ENCODE measurements at regions not wholly inside any gene's neighbourhood (a gene's known extent, or its start where the extent isn't known, plus 50 kb on each side); places are given as distances from the start of the nearest gene placed in this dataset.

DNA sequence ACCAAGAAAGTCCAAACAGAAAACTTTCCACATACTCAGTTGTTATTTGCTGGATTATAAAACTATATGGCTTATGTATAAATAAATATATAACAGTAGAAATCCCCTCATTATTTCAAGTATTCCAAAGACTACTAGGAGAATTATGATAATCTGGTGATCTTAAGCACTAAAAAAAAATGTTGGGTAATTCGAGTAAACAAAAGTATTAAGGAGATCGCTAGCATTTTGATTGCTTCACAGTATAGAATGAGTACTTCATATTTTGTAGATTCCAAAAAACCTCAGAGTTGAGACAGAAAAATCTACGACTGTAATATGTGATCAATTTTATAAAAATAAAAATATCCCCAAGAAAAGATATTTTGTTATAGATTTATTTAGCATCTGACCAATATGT, 236.4 kb upstream of the TENT5A start:
- no peak overlapping the region for H4K91ac ChIP-seq (ENCODE audit: insufficient read length, low read depth, low read length)
- WGBS (ENCODE audit: extremely low coverage, insufficient read length, low lambda C conversion rate) = no CpG with 5 or more reads among the region's 3 CpGs
- Mint-ChIP-seq H3K4me3 (no peak overlapping the region), H3K27ac (no peak overlapping the region), H3K9me3 (peaks cover 3 to 8% of the 10 kb centered on the region in 2 experiments; a peak in 4 of 5 replicates), H3K27me3 (ENCODE audit: low read depth) (no peaks in the 10 kb centered on the region), H3K4me1 (peaks cover 18 to 20% of the 10 kb centered on the region in 2 experiments), H3K36me3 (ENCODE audit: insufficient read depth in 1 of 3, low read depth in 3 of 3) (peaks cover 3 to 11% (median 6%) of the 10 kb centered on the region in 3 experiments; a peak in 2 of 7 replicates)
- H4K8ac ChIP-seq (replicated peaks; ENCODE audit: insufficient read length, low read depth, low read length) = no peak overlapping the region
- no peaks in the 10 kb centered on the region for H3K4me1 ChIP-seq (ENCODE audit: insufficient read depth, low read length)
- H3K4me2 ChIP-seq (ENCODE audit: insufficient read depth, insufficient read length, low read length) = no peak overlapping the region
- TF ChIP-seq, protein P1, sequence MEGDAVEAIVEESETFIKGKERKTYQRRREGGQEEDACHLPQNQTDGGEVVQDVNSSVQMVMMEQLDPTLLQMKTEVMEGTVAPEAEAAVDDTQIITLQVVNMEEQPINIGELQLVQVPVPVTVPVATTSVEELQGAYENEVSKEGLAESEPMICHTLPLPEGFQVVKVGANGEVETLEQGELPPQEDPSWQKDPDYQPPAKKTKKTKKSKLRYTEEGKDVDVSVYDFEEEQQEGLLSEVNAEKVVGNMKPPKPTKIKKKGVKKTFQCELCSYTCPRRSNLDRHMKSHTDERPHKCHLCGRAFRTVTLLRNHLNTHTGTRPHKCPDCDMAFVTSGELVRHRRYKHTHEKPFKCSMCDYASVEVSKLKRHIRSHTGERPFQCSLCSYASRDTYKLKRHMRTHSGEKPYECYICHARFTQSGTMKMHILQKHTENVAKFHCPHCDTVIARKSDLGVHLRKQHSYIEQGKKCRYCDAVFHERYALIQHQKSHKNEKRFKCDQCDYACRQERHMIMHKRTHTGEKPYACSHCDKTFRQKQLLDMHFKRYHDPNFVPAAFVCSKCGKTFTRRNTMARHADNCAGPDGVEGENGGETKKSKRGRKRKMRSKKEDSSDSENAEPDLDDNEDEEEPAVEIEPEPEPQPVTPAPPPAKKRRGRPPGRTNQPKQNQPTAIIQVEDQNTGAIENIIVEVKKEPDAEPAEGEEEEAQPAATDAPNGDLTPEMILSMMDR (conservative IDR thresholded peaks at IDR 0.05) = no peak
- no peak overlapping the region for H2BK12ac ChIP-seq (ENCODE audit: insufficient read length, low read depth, low read length)
- H3K79me1 ChIP-seq (ENCODE audit: insufficient read depth, low read depth, low read length, poor library complexity, severe bottlenecking) = no peaks in the 10 kb centered on the region
- H3K79me2 ChIP-seq (ENCODE audit: insufficient read depth, low read length) = no peaks in the 10 kb centered on the region
- no peak overlapping the region for H3K56ac ChIP-seq (ENCODE audit: insufficient read length, low read depth, low read length)
- no peak overlapping the region for H2BK15ac ChIP-seq (ENCODE audit: low read depth, low read length)
- no peaks in the 10 kb centered on the region for H3K9me3 ChIP-seq (ENCODE audit: control insufficient read depth, low read depth, low read length)
- no peak for DNase-seq
- no peak overlapping the region for H3K14ac ChIP-seq (ENCODE audit: insufficient read depth, low read length)
- no peak overlapping the region for H3K23ac ChIP-seq (ENCODE audit: insufficient read length, low read depth, low read length)
- H3K27ac ChIP-seq (ENCODE audit: insufficient read length, low read depth, low read length) = no peak overlapping the region
- no peak overlapping the region for H2AFZ ChIP-seq (ENCODE audit: low read length)
- no peak overlapping the region for H2AK5ac ChIP-seq (ENCODE audit: insufficient read length, low read length)
- H4K20me1 ChIP-seq (ENCODE audit: control insufficient read depth, insufficient read depth, insufficient read length) = no peaks in the 10 kb centered on the region
- H2BK120ac ChIP-seq (ENCODE audit: low read depth, low read length, poor library complexity, severe bottlenecking) = no peak overlapping the region
- no peaks in the 10 kb centered on the region for H3K23me2 ChIP-seq (ENCODE audit: insufficient read length, low read depth, low read length, poor library complexity, severe bottlenecking)
- no peak overlapping the region for H3T11ph ChIP-seq (ENCODE audit: low read length)
- no peak overlapping the region for H2BK20ac ChIP-seq (ENCODE audit: low read depth, low read length, poor library complexity, severe bottlenecking)
- no peak overlapping the region for H2BK5ac ChIP-seq (ENCODE audit: insufficient read length, low read length)
- H3K4ac ChIP-seq (ENCODE audit: low read depth, low read length) = no peak overlapping the region
- no peak overlapping the region for H3K9ac ChIP-seq (ENCODE audit: extremely low read depth, insufficient read length, low read length)
- no peaks in the 10 kb centered on the region for H3K27me3 ChIP-seq (ENCODE audit: insufficient read depth, low read length)
- no peak overlapping the region for H3K18ac ChIP-seq (ENCODE audit: insufficient read length, low read depth, low read length)
- H4K5ac ChIP-seq (ENCODE audit: insufficient read length, low read depth, low read length) = no peak overlapping the region

Measured in H9 (cell line).